ENCODE measurements at regions not wholly inside any gene's neighbourhood (a gene's known extent, or its start where the extent isn't known, plus 50 kb on each side); places are given as distances from the start of the nearest gene placed in this dataset.

GRCh38 chr11:112765337-112765736 lies 195.9 kb upstream of the NCAM1 start:
- no peak for DNase-seq

GRCh38 chr11:112769170-112769569 lies 192.1 kb upstream of the NCAM1 start:
- no peak for DNase-seq

- DNase-seq: no peak
Observed at GRCh38 chr11:112769584-112769983, 191.6 kb upstream of the NCAM1 start.

GRCh38 chr11:112770033-112770432 lies 191.2 kb upstream of the NCAM1 start:
- DNase-seq: no peak

GRCh38 chr11:112770487-112770886 lies 190.7 kb upstream of the NCAM1 start:
- DNase-seq: no peak

GRCh38 chr11:112771851-112772250 lies 189.4 kb upstream of the NCAM1 start:
- DNase-seq: no peak

- no peak for DNase-seq
Observed at GRCh38 chr11:112773264-112773663, 188.0 kb upstream of the NCAM1 start.

- no peak for DNase-seq
Observed at GRCh38 chr11:112776834-112777233, 184.4 kb upstream of the NCAM1 start.

- DNase-seq: no peak
Observed at GRCh38 chr11:112777283-112777751, 183.9 kb upstream of the NCAM1 start.

GRCh38 chr11:112778091-112778876 lies 182.9 kb upstream of the NCAM1 start:
- no peak for DNase-seq

- no peak for DNase-seq
Observed at GRCh38 chr11:112778877-112779266, 182.3 kb upstream of the NCAM1 start.

- no peak for DNase-seq
Observed at GRCh38 chr11:112780351-112781087, 180.7 kb upstream of the NCAM1 start.

- DNase-seq: no peak
Observed at GRCh38 chr11:112783945-112784322, 177.3 kb upstream of the NCAM1 start.

- no peak for DNase-seq
Observed at GRCh38 chr11:112784323-112785073, 176.7 kb upstream of the NCAM1 start.

- no peak for DNase-seq
Observed at GRCh38 chr11:112785149-112785548, 176.1 kb upstream of the NCAM1 start.

- DNase-seq: no peak
Observed at GRCh38 chr11:112785719-112786118, 175.5 kb upstream of the NCAM1 start.

GRCh38 chr11:112786196-112786595 lies 175.0 kb upstream of the NCAM1 start:
- DNase-seq: no peak

GRCh38 chr11:112786886-112787530 lies 174.2 kb upstream of the NCAM1 start:
- no peak for DNase-seq

GRCh38 chr11:112789481-112789880 lies 171.7 kb upstream of the NCAM1 start:
- no peak for DNase-seq

- DNase-seq: no peak
Observed at GRCh38 chr11:112790286-112790685, 170.9 kb upstream of the NCAM1 start.

- DNase-seq: no peak
Observed at GRCh38 chr11:112792070-112792469, 169.2 kb upstream of the NCAM1 start.

- DNase-seq: no peak
Observed at GRCh38 chr11:112793416-112793815, 167.8 kb upstream of the NCAM1 start.

GRCh38 chr11:112794331-112794846 lies 166.8 kb upstream of the NCAM1 start:
- DNase-seq: no peak
